SK-N-SH treated with all-trans-retinoic acid at 6 μM for 48 hours (cell line): ENCODE measurements at regions not wholly inside any gene's neighbourhood (a gene's known extent, or its start where the extent isn't known, plus 50 kb on each side); places are given as distances from the start of the nearest gene placed in this dataset.

Source experiments
- GLIS3 ChIP-seq: fragments of 250-450 bp; sonication (Bioruptor Pico); IDR thresholded peaks from 2 replicates; pipeline ENCODE4 v1.5.0; 2020; ENCODE audit warnings: mild to moderate bottlenecking, moderate library complexity
- SNAI2 ChIP-seq: fragments of 250-450 bp; sonication (Bioruptor Pico); IDR thresholded peaks from 2 replicates; pipeline ENCODE4 v1.5.0; 2020; ENCODE audit warnings: mild to moderate bottlenecking, moderate library complexity
- TOX ChIP-seq: fragments of 250-450 bp; sonication (Bioruptor Pico); IDR thresholded peaks from 2 replicates; pipeline ENCODE4 v1.8.0; 2021; ENCODE audit warnings: mild to moderate bottlenecking, moderate library complexity, borderline replicate concordance
- ZFP30 ChIP-seq: fragments of 450-650 bp; formaldehyde crosslinking; IDR thresholded peaks from 2 replicates; pipeline ENCODE4 v1.5.0; 2022; ENCODE audit warnings: mild to moderate bottlenecking, moderate library complexity
- ZNF8 ChIP-seq: fragments of 450-650 bp; formaldehyde crosslinking; IDR thresholded peaks from 2 replicates; pipeline ENCODE4 v1.5.0; 2020; ENCODE audit warnings: mild to moderate bottlenecking, moderate library complexity
- TF ChIP-seq, protein P1 (sequence below): fragments of 250-450 bp; sonication (Bioruptor Pico); IDR thresholded peaks from 2 replicates; pipeline ENCODE4 v1.8.0; 2020; ENCODE audit warnings: mild to moderate bottlenecking, moderate library complexity, borderline replicate concordance
- TF ChIP-seq, protein P2 (sequence below): fragments of 250-450 bp; sonication (Bioruptor Pico); IDR thresholded peaks from 2 replicates; pipeline ENCODE4 v1.8.0; 2021; ENCODE audit warnings: low read depth, mild to moderate bottlenecking, moderate library complexity, borderline replicate concordance
- TF ChIP-seq, protein P3 (sequence below): fragments of 250-450 bp; sonication (Bioruptor Pico); IDR thresholded peaks from 2 replicates; pipeline ENCODE4 v1.5.1; 2021; ENCODE audit warnings: mild to moderate bottlenecking, moderate library complexity

DNA sequence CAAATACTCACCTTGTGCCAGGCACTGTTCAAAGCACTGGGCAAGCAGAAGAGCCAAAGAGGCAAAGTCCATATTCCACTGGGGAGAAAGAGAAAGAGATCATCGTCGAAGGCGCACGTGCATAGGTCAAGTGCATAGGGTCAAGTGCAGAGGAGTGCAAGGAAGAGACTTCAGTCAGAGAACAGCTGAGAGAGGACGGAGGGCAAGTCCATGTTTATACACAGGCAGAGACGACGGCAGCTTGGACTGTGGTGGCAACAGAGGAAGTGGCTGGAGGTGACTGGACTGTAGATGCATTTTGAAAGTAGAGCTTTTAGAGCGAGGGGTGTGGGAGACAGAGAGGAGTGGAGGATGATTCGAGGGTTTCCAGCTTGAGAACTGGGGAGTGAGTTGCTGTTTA, 74.7 kb upstream of the SDK2 start:
- TF ChIP-seq ZNF8 (CRISPR knock-in tag) (no peak), GLIS3 (CRISPR knock-in tag) (no peak), SNAI2 (CRISPR knock-in tag) (no peak), ZFP30 (CRISPR knock-in tag) (no peak), TOX (CRISPR knock-in tag) (no peak)
- TF ChIP-seq, protein P1, sequence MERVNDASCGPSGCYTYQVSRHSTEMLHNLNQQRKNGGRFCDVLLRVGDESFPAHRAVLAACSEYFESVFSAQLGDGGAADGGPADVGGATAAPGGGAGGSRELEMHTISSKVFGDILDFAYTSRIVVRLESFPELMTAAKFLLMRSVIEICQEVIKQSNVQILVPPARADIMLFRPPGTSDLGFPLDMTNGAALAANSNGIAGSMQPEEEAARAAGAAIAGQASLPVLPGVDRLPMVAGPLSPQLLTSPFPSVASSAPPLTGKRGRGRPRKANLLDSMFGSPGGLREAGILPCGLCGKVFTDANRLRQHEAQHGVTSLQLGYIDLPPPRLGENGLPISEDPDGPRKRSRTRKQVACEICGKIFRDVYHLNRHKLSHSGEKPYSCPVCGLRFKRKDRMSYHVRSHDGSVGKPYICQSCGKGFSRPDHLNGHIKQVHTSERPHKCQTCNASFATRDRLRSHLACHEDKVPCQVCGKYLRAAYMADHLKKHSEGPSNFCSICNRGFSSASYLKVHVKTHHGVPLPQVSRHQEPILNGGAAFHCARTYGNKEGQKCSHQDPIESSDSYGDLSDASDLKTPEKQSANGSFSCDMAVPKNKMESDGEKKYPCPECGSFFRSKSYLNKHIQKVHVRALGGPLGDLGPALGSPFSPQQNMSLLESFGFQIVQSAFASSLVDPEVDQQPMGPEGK (CRISPR knock-in tag): no peak
- TF ChIP-seq, protein P2, sequence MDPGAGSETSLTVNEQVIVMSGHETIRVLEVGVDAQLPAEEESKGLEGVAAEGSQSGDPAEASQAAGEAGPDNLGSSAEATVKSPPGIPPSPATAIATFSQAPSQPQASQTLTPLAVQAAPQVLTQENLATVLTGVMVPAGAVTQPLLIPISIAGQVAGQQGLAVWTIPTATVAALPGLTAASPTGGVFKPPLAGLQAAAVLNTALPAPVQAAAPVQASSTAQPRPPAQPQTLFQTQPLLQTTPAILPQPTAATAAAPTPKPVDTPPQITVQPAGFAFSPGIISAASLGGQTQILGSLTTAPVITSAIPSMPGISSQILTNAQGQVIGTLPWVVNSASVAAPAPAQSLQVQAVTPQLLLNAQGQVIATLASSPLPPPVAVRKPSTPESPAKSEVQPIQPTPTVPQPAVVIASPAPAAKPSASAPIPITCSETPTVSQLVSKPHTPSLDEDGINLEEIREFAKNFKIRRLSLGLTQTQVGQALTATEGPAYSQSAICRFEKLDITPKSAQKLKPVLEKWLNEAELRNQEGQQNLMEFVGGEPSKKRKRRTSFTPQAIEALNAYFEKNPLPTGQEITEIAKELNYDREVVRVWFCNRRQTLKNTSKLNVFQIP (CRISPR knock-in tag): no peak
- TF ChIP-seq, protein P3, sequence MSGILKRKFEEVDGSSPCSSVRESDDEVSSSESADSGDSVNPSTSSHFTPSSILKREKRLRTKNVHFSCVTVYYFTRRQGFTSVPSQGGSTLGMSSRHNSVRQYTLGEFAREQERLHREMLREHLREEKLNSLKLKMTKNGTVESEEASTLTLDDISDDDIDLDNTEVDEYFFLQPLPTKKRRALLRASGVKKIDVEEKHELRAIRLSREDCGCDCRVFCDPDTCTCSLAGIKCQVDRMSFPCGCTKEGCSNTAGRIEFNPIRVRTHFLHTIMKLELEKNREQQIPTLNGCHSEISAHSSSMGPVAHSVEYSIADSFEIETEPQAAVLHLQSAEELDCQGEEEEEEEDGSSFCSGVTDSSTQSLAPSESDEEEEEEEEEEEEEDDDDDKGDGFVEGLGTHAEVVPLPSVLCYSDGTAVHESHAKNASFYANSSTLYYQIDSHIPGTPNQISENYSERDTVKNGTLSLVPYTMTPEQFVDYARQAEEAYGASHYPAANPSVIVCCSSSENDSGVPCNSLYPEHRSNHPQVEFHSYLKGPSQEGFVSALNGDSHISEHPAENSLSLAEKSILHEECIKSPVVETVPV (CRISPR knock-in tag): no peak
